Colonic mucosa (tissue), 4 donors: ENCODE measurements at regions not wholly inside any gene's neighbourhood (a gene's known extent, or its start where the extent isn't known, plus 50 kb on each side); places are given as distances from the start of the nearest gene placed in this dataset.
"Not testable (repeated sequence)": the region's sequence is repeated elsewhere in the genome, so short reads cannot be mapped to it uniquely, and the experiment has no call there.

Source experiments
- DNase-seq: peaks from one replicate; pipeline ENCODE4 v3.0.0-alpha.2; 2020
- H3K27ac ChIP-seq: fragments of 200-600 bp; one replicate; pipeline ENCODE4 v1.8.0; 2021
- H3K27me3 ChIP-seq: fragments of 200-600 bp; one replicate; pipeline ENCODE4 v1.8.0; 2021
- H3K36me3 ChIP-seq: fragments of 200-600 bp; one replicate; pipeline ENCODE4 v1.8.0; 2021
- H3K4me1 ChIP-seq: fragments of 200-600 bp; one replicate; pipeline ENCODE4 v1.8.0; 2021; ENCODE audit warnings: mild to moderate bottlenecking
- H3K4me3 ChIP-seq: fragments of 200-600 bp; one replicate; pipeline ENCODE4 v1.8.0; 2021
- H3K9ac ChIP-seq, 2 donors: one replicate each; pipeline ENCODE4 v1.7.0; 2013; ENCODE audit warnings: control low read depth in 2 of 2, low read depth in 2 of 2, low read length in 2 of 2
- H3K9me3 ChIP-seq: fragments of 200-600 bp; one replicate; pipeline ENCODE4 v1.8.0; 2021
- CTCF ChIP-seq: fragments of 200-600 bp; IDR thresholded peaks from one replicate; pipeline ENCODE4 v1.8.0; 2022; ENCODE audit warnings: antibody characterized with exemption, mild to moderate bottlenecking
- intact Hi-C: fragments of 100-400 bp; cut with DNase I; formaldehyde crosslinking; loops from one replicate; pipeline ENCODE4 v1.14.1; 2022
- donor health status: healthy.
- donor health status: DM: no; HTN: no; CAD: no.
- donor health status: DM: no; HTN: no; CAD: no.

GRCh38 chr21:18007121-18007520 is 188.0 kb upstream of the C21orf91 start:
- TF ChIP-seq CTCF: no peak
- intact Hi-C loops: no loop called here

DNA sequence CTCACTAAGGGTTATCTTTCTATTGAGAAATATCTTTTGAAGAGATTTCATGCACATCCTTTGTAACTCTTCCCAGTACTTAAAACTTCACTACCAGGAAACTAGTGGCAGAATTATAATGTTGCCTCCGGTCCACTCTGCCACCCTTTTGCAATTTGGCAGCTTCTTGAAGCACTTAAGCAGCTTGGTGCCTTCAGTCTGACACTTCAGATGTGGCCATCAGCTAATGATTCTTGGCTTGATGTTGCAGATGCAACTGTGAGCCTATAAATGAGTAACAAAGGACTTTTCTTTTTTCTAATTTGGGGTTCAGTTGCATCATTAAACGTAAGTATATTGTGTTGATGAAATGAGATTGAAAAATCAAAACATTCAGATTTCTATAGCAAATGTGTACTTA is 187.5 kb upstream of the C21orf91 start:
- Histone ChIP-seq H3K4me1 (no peaks in the 10 kb centered on the region), H3K9ac (no peak overlapping the region), H3K36me3 (no peaks in the 10 kb centered on the region), H3K4me3 (no peak overlapping the region), H3K9me3 (no peaks in the 10 kb centered on the region), H3K27ac (no peak overlapping the region), H3K27me3 (no peaks in the 10 kb centered on the region)
- DNase-seq: no peak
- TF ChIP-seq CTCF: no peak
- intact Hi-C loops: no loop called here

More at GRCh38 chr21:18007121-18007520, 188.0 kb upstream of the C21orf91 start:
- no peak overlapping the region for H3K9ac ChIP-seq
- H3K4me3 ChIP-seq: no peak overlapping the region
- no peak overlapping the region for H3K27ac ChIP-seq
- no peaks in the 10 kb centered on the region for H3K4me1 ChIP-seq
- DNase-seq: no peak
- no peaks in the 10 kb centered on the region for H3K27me3 ChIP-seq
- H3K36me3 ChIP-seq: no peaks in the 10 kb centered on the region
- H3K9me3 ChIP-seq: no peaks in the 10 kb centered on the region

- Histone ChIP-seq H3K4me3 (no peak overlapping the region), H3K27me3 (no peaks in the 10 kb centered on the region), H3K27ac (no peak overlapping the region), H3K36me3 (no peaks in the 10 kb centered on the region), H3K4me1 (no peaks in the 10 kb centered on the region), H3K9me3 (no peaks in the 10 kb centered on the region), H3K9ac (no peak overlapping the region)
- no peak for DNase-seq
- no peak for TF ChIP-seq CTCF
- intact Hi-C loops: no loop called here
Measured at GRCh38 chr21:18002393-18002792, 183.2 kb upstream of the C21orf91 start.

DNA sequence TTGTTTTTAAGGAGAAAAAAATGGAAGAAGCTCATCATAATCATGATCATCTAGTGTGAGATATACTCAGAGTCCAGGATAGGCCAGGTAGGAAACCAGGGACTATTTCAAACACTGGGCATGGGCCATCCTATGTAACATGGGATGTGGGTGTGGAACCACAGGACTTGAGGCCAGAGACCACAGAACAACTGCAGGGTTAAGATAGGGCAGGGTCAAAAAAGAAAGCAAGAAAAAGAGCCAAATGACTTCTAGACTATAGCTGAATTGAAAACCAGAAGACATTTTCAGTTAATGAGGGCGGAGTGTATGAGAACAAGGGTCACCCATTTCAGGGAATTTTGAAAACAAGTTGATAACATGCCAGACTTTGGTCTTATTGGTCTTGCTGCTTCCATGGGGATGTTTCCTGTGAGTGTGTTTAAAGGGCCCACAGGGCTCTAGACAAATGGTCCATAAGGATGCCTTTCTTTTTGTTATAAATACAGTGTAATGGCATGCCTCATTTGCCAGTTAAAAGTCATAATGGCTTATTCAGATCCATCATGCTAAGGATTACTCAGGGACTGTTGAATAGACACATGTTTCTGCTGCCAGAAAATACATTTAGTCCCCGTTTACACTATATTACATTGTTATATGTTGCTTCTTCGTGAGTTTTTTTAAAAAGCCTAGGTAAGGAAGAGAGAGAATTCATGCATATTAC is 182.0 kb upstream of the C21orf91 start:
- no peak overlapping the region for H3K4me3 ChIP-seq
- H3K36me3 ChIP-seq: no peaks in the 10 kb centered on the region
- no peak for TF ChIP-seq CTCF
- intact Hi-C loops: no loop called here
- H3K27ac ChIP-seq: no peak overlapping the region
- H3K9ac ChIP-seq: no peak overlapping the region
- H3K27me3 ChIP-seq: no peaks in the 10 kb centered on the region
- no peaks in the 10 kb centered on the region for H3K9me3 ChIP-seq
- DNase-seq: no peak
- no peaks in the 10 kb centered on the region for H3K4me1 ChIP-seq

DNA sequence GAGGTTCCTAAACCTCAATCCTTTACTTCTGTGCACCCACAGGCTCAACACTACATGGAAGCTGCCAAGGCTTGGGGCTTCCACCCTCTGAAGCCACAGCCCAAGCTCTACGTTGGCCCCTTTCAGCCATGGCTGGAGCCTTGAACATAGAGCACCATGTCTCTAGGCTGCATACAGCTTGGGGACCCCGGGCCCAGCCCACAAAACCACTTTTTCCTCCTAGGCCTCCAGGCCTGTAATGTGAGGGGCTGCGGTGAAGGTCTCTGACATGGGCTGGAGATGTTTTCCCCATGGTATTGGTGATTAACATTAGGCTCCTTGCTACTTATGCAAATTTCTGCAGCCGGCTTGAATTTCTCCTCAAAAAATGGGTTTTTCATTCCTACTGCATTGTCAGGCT is 179.4 kb upstream of the C21orf91 start:
- H3K9ac ChIP-seq, H3K9me3 ChIP-seq, H3K27me3 ChIP-seq, H3K27ac ChIP-seq, H3K4me3 ChIP-seq, intact Hi-C loops, H3K36me3 ChIP-seq, H3K4me1 ChIP-seq, DNase-seq: not testable (repeated sequence)

DNA sequence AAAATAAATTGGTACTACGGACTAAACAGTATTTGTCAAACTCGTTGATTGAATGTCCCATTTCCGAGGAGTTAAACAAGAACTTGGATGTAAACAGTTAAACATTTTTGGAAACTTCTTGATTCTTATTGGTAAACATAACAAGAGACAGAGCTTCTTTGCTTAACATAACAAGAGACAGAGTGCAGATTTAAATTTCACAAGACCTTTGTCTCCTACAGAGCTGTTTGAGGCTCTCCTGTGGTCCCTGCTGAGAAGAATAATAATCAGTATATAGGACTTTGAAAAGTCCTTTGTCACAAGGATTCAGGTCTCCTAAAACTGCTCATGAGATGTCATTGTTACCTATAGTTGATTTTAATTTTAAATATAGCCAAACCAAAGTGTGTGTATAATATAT is 170.6 kb upstream of the C21orf91 start:
- Histone ChIP-seq H3K4me1 (no peaks in the 10 kb centered on the region), H3K36me3 (no peaks in the 10 kb centered on the region), H3K9me3 (no peaks in the 10 kb centered on the region), H3K27ac (no peak overlapping the region), H3K27me3 (no peaks in the 10 kb centered on the region), H3K9ac (no peak overlapping the region), H3K4me3 (no peak overlapping the region)
- no peak for TF ChIP-seq CTCF
- intact Hi-C loops: no loop called here
- no peak for DNase-seq
